Testis (tissue), 2 donors: ENCODE measurements at regions not wholly inside any gene's neighbourhood (a gene's known extent, or its start where the extent isn't known, plus 50 kb on each side); places are given as distances from the start of the nearest gene placed in this dataset.

Source experiments
- POLR2A ChIP-seq: fragments of 450-650 bp; IDR thresholded peaks from one replicate; pipeline ENCODE4 v1.6.1; 2017; ENCODE audit warnings: antibody characterized with exemption, mild to moderate bottlenecking, moderate library complexity
- TF ChIP-seq, protein P1 (sequence below), 3 experiments: fragments of 450-650 bp in 2 of 3; fragments of 200-600 bp in 1 of 3; sonication (generic) in 1 of 3; IDR thresholded peaks; one replicate each; pipeline ENCODE4 v1.5.1; 2016 to 2019; ENCODE audit warnings: antibody characterized with exemption in 3 of 3, mild to moderate bottlenecking in 2 of 3, moderate library complexity in 1 of 3

DNA sequence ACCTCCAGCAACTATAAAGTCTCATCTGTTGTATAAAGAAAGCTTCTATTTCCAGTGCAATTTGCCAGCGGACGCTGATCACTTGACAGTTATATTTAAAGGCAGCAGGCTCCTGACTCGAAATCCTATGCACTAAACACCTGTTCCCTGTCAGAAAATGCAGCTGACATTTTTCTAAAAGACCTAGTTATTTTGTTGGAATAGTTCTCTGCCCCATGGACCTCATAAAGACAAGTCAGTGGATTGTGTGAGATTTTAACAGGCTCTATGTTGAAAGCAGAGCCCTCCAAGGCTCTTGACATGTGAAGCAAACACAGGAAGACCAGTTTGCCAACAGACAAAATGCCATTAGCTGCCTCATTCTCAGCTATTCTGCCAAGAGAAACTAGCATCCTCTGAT is 304.7 kb upstream of the KLF12 start:
- TF ChIP-seq, protein P1, sequence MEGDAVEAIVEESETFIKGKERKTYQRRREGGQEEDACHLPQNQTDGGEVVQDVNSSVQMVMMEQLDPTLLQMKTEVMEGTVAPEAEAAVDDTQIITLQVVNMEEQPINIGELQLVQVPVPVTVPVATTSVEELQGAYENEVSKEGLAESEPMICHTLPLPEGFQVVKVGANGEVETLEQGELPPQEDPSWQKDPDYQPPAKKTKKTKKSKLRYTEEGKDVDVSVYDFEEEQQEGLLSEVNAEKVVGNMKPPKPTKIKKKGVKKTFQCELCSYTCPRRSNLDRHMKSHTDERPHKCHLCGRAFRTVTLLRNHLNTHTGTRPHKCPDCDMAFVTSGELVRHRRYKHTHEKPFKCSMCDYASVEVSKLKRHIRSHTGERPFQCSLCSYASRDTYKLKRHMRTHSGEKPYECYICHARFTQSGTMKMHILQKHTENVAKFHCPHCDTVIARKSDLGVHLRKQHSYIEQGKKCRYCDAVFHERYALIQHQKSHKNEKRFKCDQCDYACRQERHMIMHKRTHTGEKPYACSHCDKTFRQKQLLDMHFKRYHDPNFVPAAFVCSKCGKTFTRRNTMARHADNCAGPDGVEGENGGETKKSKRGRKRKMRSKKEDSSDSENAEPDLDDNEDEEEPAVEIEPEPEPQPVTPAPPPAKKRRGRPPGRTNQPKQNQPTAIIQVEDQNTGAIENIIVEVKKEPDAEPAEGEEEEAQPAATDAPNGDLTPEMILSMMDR (IDR thresholded peaks at IDR 0.05): no peak
- no peak for TF ChIP-seq POLR2A
